ENCODE measurements at regions not wholly inside any gene's neighbourhood (a gene's known extent, or its start where the extent isn't known, plus 50 kb on each side); places are given as distances from the start of the nearest gene placed in this dataset.

- no peaks in the 10 kb centered on the region for H3K27me3 ChIP-seq (ENCODE audit: control insufficient read depth in 1 of 2, insufficient read depth in 2 of 2, low read length in 2 of 2)
Measured at GRCh38 chr11:82146789-82147188, 586.9 kb downstream of the FAM181B start.

GRCh38 chr11:82118946-82119345 lies 614.7 kb downstream of the FAM181B start:
- POLR2A ChIA-PET: no interaction called here
- H3K27me3 ChIP-seq (ENCODE audit: control insufficient read depth in 1 of 2, insufficient read depth in 2 of 2, low read length in 2 of 2): no peaks in the 10 kb centered on the region
- BruUV-seq (replicated peaks): no TSS peak
- H2AFZ ChIP-seq (ENCODE audit: low read length): no peak overlapping the region
- no peaks in the 10 kb centered on the region for H4K20me1 ChIP-seq (ENCODE audit: insufficient read depth, low read length)
- FAIRE-seq: no peak
- no peaks in the 10 kb centered on the region for H3K79me2 ChIP-seq (ENCODE audit: insufficient read depth, low read length)
- H3K9ac ChIP-seq (ENCODE audit: insufficient read depth, low read depth, low read length): no peak overlapping the region
- 0% methylated on average over 5 of the region's 5 CpGs for whole genome bisulfite sequencing (ENCODE audit: low lambda C conversion rate)
- no peaks in the 10 kb centered on the region for H3K4me1 ChIP-seq (ENCODE audit: insufficient read depth, low read length)
- CTCF ChIA-PET (ENCODE audit: low intra/inter-chr PET ratio, low total read pairs): no interaction called here
- H3K4me3 ChIP-seq (replicated peaks in 1 of 3; ENCODE audit: insufficient read depth in 1 of 3, low read depth in 2 of 3, low read length in 3 of 3): no peak overlapping the region
- in situ Hi-C loops (cut with HindIII; ENCODE audit: extremely low pct_ligation_motif_present, low pct_unique_long_range_greater_than_20kb): no loop called here
- DNase-seq (ENCODE audit: low spot score): no peak
- H3K27ac ChIP-seq (ENCODE audit: extremely low read length, insufficient read depth, low read length): no peak overlapping the region
- ATAC-seq: no peak
- H3K9me3 ChIP-seq (ENCODE audit: low read length): no peaks in the 10 kb centered on the region
- no peaks in the 10 kb centered on the region for H3K36me3 ChIP-seq (replicated peaks in 1 of 2; ENCODE audit: control insufficient read depth in 1 of 2, insufficient read depth in 2 of 2, low read length in 2 of 2)
- no peak for TF ChIP-seq ZNF382 (CRISPR knock-in tag; IDR thresholded peaks at IDR 0.05; ENCODE audit: borderline replicate concordance)
- no peak for TF ChIP-seq ZMAT5 (CRISPR knock-in tag; IDR thresholded peaks at IDR 0.05; ENCODE audit: borderline replicate concordance, low read depth)
- TF ChIP-seq KDM5A (IDR thresholded peaks at IDR 0.05; ENCODE audit: borderline replicate concordance, low read length): no peak
- TF ChIP-seq CHD2 (IDR thresholded peaks at IDR 0.05; ENCODE audit: low read depth, low read length): no peak
- TF ChIP-seq U2AF1 (optimal IDR thresholded peaks at IDR 0.05; ENCODE audit: low read depth, low read length): no peak
- TF ChIP-seq BATF2 (CRISPR knock-in tag; IDR thresholded peaks at IDR 0.05): no peak
- TF ChIP-seq JUND (CRISPR knock-in tag; IDR thresholded peaks at IDR 0.05): no peak
- no peak for TF ChIP-seq NBN (conservative IDR thresholded peaks at IDR 0.05)
- TF ChIP-seq NFAT5 (CRISPR knock-in tag; IDR thresholded peaks at IDR 0.05): no peak
- TF ChIP-seq ZNF496 (CRISPR knock-in tag; IDR thresholded peaks at IDR 0.05; ENCODE audit: insufficient replicate concordance): no peak
- H3K4me2 ChIP-seq (ENCODE audit: low read depth, low read length): no peak overlapping the region
- intact Hi-C loops (cut with micrococcal nuclease; ENCODE audit: unreplicated experiment): no loop called here

More at GRCh38 chr11:82146789-82147188, 586.9 kb downstream of the FAM181B start:
- Histone ChIP-seq H4K20me1 (ENCODE audit: insufficient read depth, low read length) (no peaks in the 10 kb centered on the region), H3K36me3 (replicated peaks in 1 of 2; ENCODE audit: control insufficient read depth in 1 of 2, insufficient read depth in 2 of 2, low read length in 2 of 2) (no peaks in the 10 kb centered on the region), H3K9me3 (ENCODE audit: low read length) (no peaks in the 10 kb centered on the region), H2AFZ (ENCODE audit: low read length) (no peak overlapping the region), H3K79me2 (ENCODE audit: insufficient read depth, low read length) (no peaks in the 10 kb centered on the region), H3K4me2 (ENCODE audit: low read depth, low read length) (no peak overlapping the region), H3K4me3 (replicated peaks in 1 of 3; ENCODE audit: insufficient read depth in 1 of 3, low read depth in 2 of 3, low read length in 3 of 3) (no peak overlapping the region), H3K27ac (ENCODE audit: extremely low read length, insufficient read depth, low read length) (no peak overlapping the region), H3K4me1 (ENCODE audit: insufficient read depth, low read length) (no peaks in the 10 kb centered on the region), H3K9ac (ENCODE audit: insufficient read depth, low read depth, low read length) (no peak overlapping the region)
- ChIA-PET POLR2A (no interaction called here), CTCF (ENCODE audit: low intra/inter-chr PET ratio, low total read pairs) (no interaction called here)
- BruUV-seq (replicated peaks): no TSS peak
- DNase-seq (ENCODE audit: low spot score) (no peak), FAIRE-seq (no peak), ATAC-seq (no peak)
- WGBS (ENCODE audit: low lambda C conversion rate): 7% methylated on average over 2 of the region's 2 CpGs
- in situ Hi-C loops (cut with HindIII; ENCODE audit: extremely low pct_ligation_motif_present, low pct_unique_long_range_greater_than_20kb): no loop called here
- intact Hi-C loops (cut with micrococcal nuclease; ENCODE audit: unreplicated experiment): no loop called here
- TF ChIP-seq RAD51 (IDR thresholded peaks at IDR 0.05; ENCODE audit: borderline replicate concordance) (no peak), SIX1 (CRISPR knock-in tag; IDR thresholded peaks at IDR 0.05; ENCODE audit: borderline replicate concordance) (no peak), CENPT (CRISPR knock-in tag; IDR thresholded peaks at IDR 0.05; ENCODE audit: low read depth) (no peak), ZNF891 (CRISPR knock-in tag; IDR thresholded peaks at IDR 0.05) (no peak), POLR2AphosphoS5 (IDR thresholded peaks at IDR 0.05; ENCODE audit: low read depth, low read length) (no peak)
